Caco-2 (cell line): ENCODE measurements at regions not wholly inside any gene's neighbourhood (a gene's known extent, or its start where the extent isn't known, plus 50 kb on each side); places are given as distances from the start of the nearest gene placed in this dataset.

Experiments
- BruUV-seq: library from RNA; stranded (reverse); fragments of 400-500 nt; replicated peaks from 2 replicates; lab custom pipeline; 2021; lab: Mats Ljungman, UMichigan
- CTCF ChIA-PET: fragments of 300-600 bp; sonication (Branson Sonifier 250); formaldehyde crosslinking; loops from one replicate; lab custom pipeline; 2022; ENCODE audit warnings: antibody characterized with exemption; lab: Charles Lee
- POLR2A ChIA-PET: fragments of 300-600 bp; sonication (Branson Sonifier 250); formaldehyde crosslinking; loops from one replicate; lab custom pipeline; 2022; ENCODE audit warnings: antibody characterized with exemption; lab: Charles Lee
- DNase-seq, 2 experiments: peaks; one replicate each; pipeline versions ENCODE4 v3.0.0 to v3.0.0-alpha.2; 2020 to 2022
- H3K27me3 ChIP-seq: replicated peaks from 2 replicates; pipeline ENCODE4 v1.6.0; 2011; ENCODE audit warnings: low read length; ENCODE audit not compliant: control insufficient read depth, insufficient read depth
- H3K36me3 ChIP-seq: 2 replicates; pipeline ENCODE4 v1.5.1; 2011; ENCODE audit warnings: low read length; ENCODE audit not compliant: control insufficient read depth, insufficient read depth
- H3K4me1 ChIP-seq: fragments of 250-450 bp; sonication (Bioruptor Pico); 2 replicates; pipeline ENCODE4 v1.5.1; 2020; ENCODE audit warnings: mild to moderate bottlenecking
- H3K4me3 ChIP-seq: 2 replicates; pipeline ENCODE4 v1.5.1; 2011; ENCODE audit warnings: low read depth, mild to moderate bottlenecking, control low read depth, low read length
- H3K9me3 ChIP-seq: fragments of 250-450 bp; sonication (Bioruptor Pico); 2 replicates; pipeline ENCODE4 v1.5.1; 2020; ENCODE audit warnings: mild to moderate bottlenecking, moderate library complexity
- H3K27ac Mint-ChIP-seq: one replicate; pipeline ENCODE4 v1.8.0; 2022; ENCODE audit warnings: mixed read lengths; ENCODE audit not compliant: unreplicated experiment
- H3K27me3 Mint-ChIP-seq: one replicate; pipeline ENCODE4 v1.8.0; 2022; ENCODE audit warnings: mixed read lengths; ENCODE audit not compliant: insufficient read depth, unreplicated experiment
- H3K36me3 Mint-ChIP-seq: one replicate; pipeline ENCODE4 v1.8.0; 2022; ENCODE audit warnings: mild to moderate bottlenecking, mixed read lengths; ENCODE audit not compliant: insufficient read depth, unreplicated experiment
- H3K4me1 Mint-ChIP-seq: one replicate; pipeline ENCODE4 v1.8.0; 2022; ENCODE audit warnings: low read depth, mixed read lengths; ENCODE audit not compliant: unreplicated experiment
- H3K4me3 Mint-ChIP-seq: one replicate; pipeline ENCODE4 v1.8.0; 2022; ENCODE audit warnings: mild to moderate bottlenecking, moderate library complexity, mixed read lengths; ENCODE audit not compliant: unreplicated experiment
- H3K9me3 Mint-ChIP-seq: one replicate; pipeline ENCODE4 v1.8.0; 2022; ENCODE audit warnings: mixed read lengths; ENCODE audit not compliant: unreplicated experiment
- CTCF ChIP-seq, 2 experiments: fragments of 200-600 bp in 1 of 2; IDR thresholded peaks; 1 replicate in 1 of 2; 2 replicates in 1 of 2; pipeline versions ENCODE4 v1.5.1 to v1.8.0; 2011 to 2022; ENCODE audit warnings: antibody characterized with exemption in 1 of 2, control low read depth in 1 of 2, inconsistent platforms in 1 of 2, low read depth in 1 of 2, low read length in 1 of 2, mild to moderate bottlenecking in 1 of 2, moderate library complexity in 1 of 2; ENCODE audit not compliant: insufficient read depth in 1 of 2, severe bottlenecking in 1 of 2, unreplicated experiment in 1 of 2
- intact Hi-C: fragments of 100-400 bp; cut with micrococcal nuclease; formaldehyde crosslinking; loops from one replicate; pipeline ENCODE4 v1.10.0; 2022; ENCODE audit not compliant: unreplicated experiment

GRCh38 chr1:90236493-90236892 lies 241.6 kb downstream of the ZNF326 start:
- Histone ChIP-seq H3K9me3 (no peaks in the 10 kb centered on the region), H3K4me3 (no peak overlapping the region), H3K27me3 (no peaks in the 10 kb centered on the region), H3K36me3 (no peaks in the 10 kb centered on the region), H3K4me1 (no peaks in the 10 kb centered on the region)
- BruUV-seq: no TSS peak
- Mint-ChIP-seq H3K4me3 (no peak overlapping the region), H3K36me3 (no peaks in the 10 kb centered on the region), H3K27me3 (no peaks in the 10 kb centered on the region), H3K9me3 (peaks cover 17% of the 10 kb centered on the region), H3K4me1 (no peaks in the 10 kb centered on the region), H3K27ac (no peak overlapping the region)
- POLR2A ChIA-PET: no interaction called here
- no peak for TF ChIP-seq CTCF (IDR thresholded peaks at IDR 0.05; ENCODE audit: insufficient read depth in 1 of 2, low read depth in 1 of 2, low read length in 1 of 2, severe bottlenecking in 1 of 2, unreplicated experiment in 1 of 2)
- DNase-seq: no peak
- CTCF ChIA-PET: no interaction called here
- intact Hi-C loops: no loop called here

- H3K4me3 Mint-ChIP-seq: no peak overlapping the region
- H3K4me1 Mint-ChIP-seq: no peaks in the 10 kb centered on the region
- H3K27me3 Mint-ChIP-seq: no peaks in the 10 kb centered on the region
- Histone ChIP-seq H3K27me3 (no peaks in the 10 kb centered on the region), H3K36me3 (no peaks in the 10 kb centered on the region), H3K4me1 (peaks cover 13% of the 10 kb centered on the region), H3K9me3 (no peaks in the 10 kb centered on the region), H3K4me3 (no peak overlapping the region)
- peaks cover 20% of the 10 kb centered on the region for H3K9me3 Mint-ChIP-seq
- CTCF ChIA-PET: no interaction called here
- TF ChIP-seq CTCF (IDR thresholded peaks at IDR 0.05; ENCODE audit: insufficient read depth in 1 of 2, low read depth in 1 of 2, low read length in 1 of 2, severe bottlenecking in 1 of 2, unreplicated experiment in 1 of 2): no peak
- H3K36me3 Mint-ChIP-seq: peaks cover 5% of the 10 kb centered on the region
- no peak overlapping the region for H3K27ac Mint-ChIP-seq
- no TSS peak for BruUV-seq
- DNase-seq: no peak
- POLR2A ChIA-PET: no interaction called here
- intact Hi-C loops: no loop called here
Measured at GRCh38 chr1:90223401-90223800, 228.5 kb downstream of the ZNF326 start.

- H3K9me3 Mint-ChIP-seq: peaks cover 10% of the 10 kb centered on the region
- BruUV-seq: no TSS peak
- no peaks in the 10 kb centered on the region for H3K36me3 ChIP-seq
- no peaks in the 10 kb centered on the region for H3K9me3 ChIP-seq
- H3K27me3 Mint-ChIP-seq: no peaks in the 10 kb centered on the region
- DNase-seq: no peak
- intact Hi-C loops: no loop called here
- no peaks in the 10 kb centered on the region for H3K27me3 ChIP-seq
- H3K27ac Mint-ChIP-seq: no peak overlapping the region
- H3K36me3 Mint-ChIP-seq: peaks cover 5% of the 10 kb centered on the region
- no peaks in the 10 kb centered on the region for H3K4me1 Mint-ChIP-seq
- no peak for TF ChIP-seq CTCF (IDR thresholded peaks at IDR 0.05; ENCODE audit: insufficient read depth in 1 of 2, low read depth in 1 of 2, low read length in 1 of 2, severe bottlenecking in 1 of 2, unreplicated experiment in 1 of 2)
- H3K4me3 Mint-ChIP-seq: no peak overlapping the region
- peaks cover 13% of the 10 kb centered on the region for H3K4me1 ChIP-seq
- ChIA-PET CTCF (no interaction called here), POLR2A (no interaction called here)
- H3K4me3 ChIP-seq: no peak overlapping the region
Measured at GRCh38 chr1:90220941-90221693, 226.2 kb downstream of the ZNF326 start.
